GM10248 (cell line): ENCODE measurements at regions not wholly inside any gene's neighbourhood (a gene's known extent, or its start where the extent isn't known, plus 50 kb on each side); places are given as distances from the start of the nearest gene placed in this dataset.

Experiments used
- CTCF ChIA-PET: fragments of 300-600 bp; sonication (Branson Sonifier 250); formaldehyde crosslinking; extraction: SDS; loops from one replicate; lab custom pipeline; 2021; ENCODE audit warnings: antibody characterized with exemption; lab: Yijun Ruan, JAX
- POLR2A ChIA-PET: fragments of 350-650 bp; sonication (Branson Sonifier 250); formaldehyde crosslinking; extraction: SDS; loops from one replicate; lab custom pipeline; 2020; ENCODE audit warnings: antibody characterized with exemption; lab: Yijun Ruan, JAX
- DNase-seq: peaks from one replicate; pipeline ENCODE4 v3.0.0; 2012; ENCODE audit errors: extremely low spot score
- CTCF ChIP-seq: IDR thresholded peaks from 2 replicates; pipeline ENCODE4 v1.5.1; 2012; ENCODE audit warnings: mild to moderate bottlenecking, low read depth; ENCODE audit errors: extremely low read depth, missing control alignments, control extremely low read depth

- no peak for TF ChIP-seq CTCF
- POLR2A ChIA-PET, result no interaction called here
- CTCF ChIA-PET, result no interaction called here
Observed at GRCh38 chr6:126616866-126617265, 277.0 kb downstream of the CENPW start.

GRCh38 chr6:126618639-126619343 lies 278.9 kb downstream of the CENPW start:
- no peak for DNase-seq
- POLR2A ChIA-PET, result no interaction called here
- CTCF ChIA-PET, result interaction anchor here (1.0 kb wide), 2 partner anchors 9 to 18 kb away, joined by 3 to 4 read pairs; no protein-coding TSS in a partner anchor
- TF ChIP-seq CTCF, result no peak

More at GRCh38 chr6:126616866-126617265, 277.0 kb downstream of the CENPW start:
- no peak for DNase-seq

DNA sequence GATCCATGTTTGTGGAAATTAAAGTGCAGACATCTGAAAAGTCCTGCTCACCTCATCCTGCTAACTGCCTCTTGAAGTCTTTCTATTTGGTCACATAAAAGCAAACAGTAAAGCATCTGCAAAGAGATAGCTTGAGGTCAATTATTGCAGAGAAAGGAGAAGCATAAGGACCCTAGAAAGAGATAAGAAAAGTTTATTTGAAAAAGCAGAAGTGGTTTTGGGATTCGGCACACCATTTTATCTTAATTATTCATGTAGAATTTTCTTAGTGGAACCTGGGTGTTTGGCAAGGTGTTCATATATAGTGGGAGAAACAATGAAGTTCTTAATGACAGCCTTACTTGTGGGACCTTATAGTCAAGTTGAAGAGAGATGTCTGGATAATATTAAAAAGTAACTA lies 280.8 kb downstream of the CENPW start:
- DNase-seq, result no peak
- POLR2A ChIA-PET, result no interaction called here
- CTCF ChIA-PET, result interaction anchor here (1.6 kb wide), 1 partner anchor 8 kb away, joined by 7 read pairs; no protein-coding TSS in a partner anchor
- no peak for TF ChIP-seq CTCF

- no peak for DNase-seq
- TF ChIP-seq CTCF, result no peak
- POLR2A ChIA-PET, result no interaction called here
- CTCF ChIA-PET, result interaction anchor here (1.1 kb wide), 1 partner anchor 8 kb away, joined by 3 read pairs; no protein-coding TSS in a partner anchor
Observed at GRCh38 chr6:126625019-126625418, 285.1 kb downstream of the CENPW start.

GRCh38 chr6:126628125-126628524 lies 288.2 kb downstream of the CENPW start:
- ChIA-PET CTCF (interaction anchor here (1.0 to 2.7 kb wide), 9 partner anchors 8 to 442 kb away, joined by 3 to 9 read pairs (median 7); no protein-coding TSS in a partner anchor), POLR2A (no interaction called here)
- TF ChIP-seq CTCF, result no peak
- no peak for DNase-seq

DNA sequence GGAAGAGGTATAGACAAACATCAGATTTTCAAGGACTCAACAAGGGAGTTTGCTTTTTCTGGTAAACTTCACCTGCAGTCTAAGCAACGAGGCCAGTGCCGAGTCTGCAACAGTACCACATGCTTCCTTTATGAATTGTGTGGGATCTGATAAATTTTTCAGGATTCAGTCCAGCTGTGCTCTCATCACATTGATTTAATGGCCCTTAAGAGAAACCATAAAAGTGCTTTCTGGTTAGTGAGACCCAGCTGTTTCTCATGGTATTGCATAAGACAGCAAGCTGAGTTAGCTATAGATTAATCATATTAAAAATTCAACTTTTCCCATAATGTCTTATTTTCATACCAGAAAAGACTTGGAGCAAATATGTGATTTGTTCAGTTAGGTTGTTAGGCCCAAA lies 291.4 kb downstream of the CENPW start:
- POLR2A ChIA-PET, result no interaction called here
- CTCF ChIA-PET, result interaction anchor here (1.1 kb wide), 1 partner anchor 16 kb away, joined by 5 read pairs; no protein-coding TSS in a partner anchor
- TF ChIP-seq CTCF, result no peak
- no peak for DNase-seq
